NOMO-1 treated with dmso at 0.1 percent for 144 hours (cell line): ENCODE measurements at regions not wholly inside any gene's neighbourhood (a gene's known extent, or its start where the extent isn't known, plus 50 kb on each side); places are given as distances from the start of the nearest gene placed in this dataset.
"Not testable (repeated sequence)": the region's sequence is repeated elsewhere in the genome, so short reads cannot be mapped to it uniquely, and the experiment has no call there.

Experiments used
- DNase-seq: peaks from one replicate; lab custom pipeline; 2025; ENCODE audit not compliant: unreplicated experiment; lab: John Stamatoyannopoulos, UW

DNA sequence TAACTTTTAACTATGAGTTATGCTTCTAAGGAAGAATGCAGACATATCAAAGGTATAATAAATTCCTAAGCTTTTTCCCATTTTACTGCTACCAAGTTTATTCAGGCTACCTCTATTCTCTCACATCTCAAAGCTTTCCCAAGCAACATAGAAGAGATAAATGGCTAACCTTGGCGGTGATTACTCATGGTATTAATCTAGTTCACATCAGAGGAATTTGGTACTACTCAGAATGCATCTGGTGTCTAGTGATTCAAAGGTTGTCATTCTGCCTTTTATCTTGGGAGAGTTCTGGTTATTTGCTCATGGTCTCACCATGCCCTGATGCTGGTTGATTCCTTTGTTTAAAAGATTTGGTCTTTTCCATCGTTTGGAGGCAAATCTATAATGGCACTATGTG lies 182.7 kb downstream of the TAF11L14 start:
- DNase-seq: no peak

DNA sequence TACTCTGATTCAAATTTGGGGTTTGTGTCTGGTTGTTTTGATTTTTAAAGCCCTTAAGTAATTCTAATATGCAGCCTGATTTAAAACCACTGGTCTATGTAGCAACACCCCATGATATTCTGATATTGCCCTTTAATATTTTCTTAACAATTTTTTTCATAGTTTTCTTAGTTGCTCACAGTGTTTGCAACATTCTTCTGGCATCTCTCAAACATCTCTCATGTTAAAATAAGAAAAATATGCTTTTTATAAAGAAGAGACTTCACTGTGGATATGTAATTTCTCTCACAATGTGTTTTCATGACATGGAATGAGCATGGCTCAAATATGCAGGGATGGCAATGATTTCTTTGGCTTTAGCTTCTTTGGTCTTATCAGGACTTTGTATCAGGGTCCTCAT lies 183.7 kb downstream of the TAF11L14 start:
- no peak for DNase-seq

DNA sequence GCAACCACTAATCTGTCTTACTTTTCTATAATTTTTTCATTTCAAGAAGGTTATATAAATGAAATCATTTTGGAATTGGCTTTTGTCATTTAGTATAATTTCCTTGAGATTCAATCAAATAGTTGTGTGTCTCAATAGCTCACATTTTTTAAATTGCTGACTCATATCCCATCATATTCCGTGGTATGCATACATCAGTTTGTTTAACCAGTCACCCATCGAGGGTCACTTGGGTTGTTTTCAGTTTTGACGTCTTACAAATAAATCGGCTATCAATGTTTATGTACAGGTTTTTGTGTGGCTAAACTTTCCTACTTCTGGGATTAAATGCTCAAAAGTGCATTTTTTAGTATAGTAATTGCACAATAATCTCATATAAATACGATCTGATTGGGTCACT lies 185.5 kb downstream of the TAF11L14 start:
- no peak for DNase-seq

DNA sequence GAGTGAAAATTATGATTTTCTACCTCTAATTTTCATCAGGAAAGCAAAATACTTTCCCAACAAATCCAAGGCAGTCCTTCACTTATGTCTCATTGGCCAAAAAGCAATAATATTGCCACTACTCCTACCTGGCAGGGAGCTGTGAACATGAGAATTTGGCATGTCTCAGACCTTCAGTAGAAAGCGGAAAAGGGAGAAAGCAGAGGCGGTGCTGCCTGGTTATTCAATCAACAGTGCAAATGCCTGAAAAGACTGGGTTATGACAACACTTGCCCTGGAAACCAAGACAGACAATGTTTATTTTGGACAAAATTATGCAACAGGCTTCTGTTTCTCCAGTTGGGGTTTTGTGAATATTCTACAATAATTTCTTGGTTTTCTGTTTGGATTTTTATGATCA lies 194.4 kb downstream of the TAF11L14 start:
- no peak for DNase-seq

DNA sequence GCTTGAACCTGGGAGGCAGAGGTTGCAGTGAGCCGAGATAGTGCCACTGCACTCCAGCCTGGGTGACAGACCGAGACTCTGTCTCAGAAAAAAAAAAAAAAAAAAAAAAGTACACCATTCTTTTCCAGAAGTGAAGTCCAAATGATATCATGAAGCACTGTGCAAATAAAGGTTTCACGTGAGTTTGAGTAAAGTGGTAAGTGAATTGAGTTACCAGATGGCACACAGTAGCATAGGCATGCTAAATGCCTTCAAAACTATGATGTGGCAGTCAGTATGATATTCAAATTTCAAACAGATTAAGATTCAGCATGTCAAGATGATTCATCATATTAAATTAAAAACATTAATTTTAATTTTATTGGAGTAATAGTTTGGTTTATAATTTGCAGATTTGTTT lies 195.2 kb downstream of the TAF11L14 start:
- DNase-seq: no peak

GRCh38 chr5:17831279-17831678 lies 197.0 kb downstream of the TAF11L14 start:
- DNase-seq: no peak

- DNase-seq: no peak
Measured at GRCh38 chr5:17832949-17833745, 198.9 kb downstream of the TAF11L14 start.

- DNase-seq: no peak
Measured at GRCh38 chr5:17837757-17838156, 203.5 kb downstream of the TAF11L14 start.

DNA sequence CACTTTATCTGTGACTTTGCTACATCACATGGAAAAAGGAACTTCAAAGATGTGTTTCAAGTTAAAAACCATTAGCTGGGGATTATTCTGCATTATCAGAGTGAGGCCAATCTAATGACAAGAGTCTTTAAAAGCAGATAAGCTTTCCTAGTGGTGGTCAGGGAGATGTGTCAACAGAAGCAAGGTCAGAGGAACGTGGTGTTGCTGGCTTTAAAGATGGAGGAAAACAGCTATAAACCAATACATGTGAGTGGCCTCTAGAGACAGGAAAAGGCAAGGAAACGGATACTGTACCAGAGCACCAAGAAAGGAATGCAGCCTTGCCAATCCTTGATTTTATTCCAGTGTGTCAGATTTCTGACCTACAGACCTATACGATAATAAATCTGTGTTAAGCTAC lies 204.2 kb downstream of the TAF11L14 start:
- no peak for DNase-seq

GRCh38 chr5:17839848-17840247 lies 205.6 kb downstream of the TAF11L14 start:
- no peak for DNase-seq

DNA sequence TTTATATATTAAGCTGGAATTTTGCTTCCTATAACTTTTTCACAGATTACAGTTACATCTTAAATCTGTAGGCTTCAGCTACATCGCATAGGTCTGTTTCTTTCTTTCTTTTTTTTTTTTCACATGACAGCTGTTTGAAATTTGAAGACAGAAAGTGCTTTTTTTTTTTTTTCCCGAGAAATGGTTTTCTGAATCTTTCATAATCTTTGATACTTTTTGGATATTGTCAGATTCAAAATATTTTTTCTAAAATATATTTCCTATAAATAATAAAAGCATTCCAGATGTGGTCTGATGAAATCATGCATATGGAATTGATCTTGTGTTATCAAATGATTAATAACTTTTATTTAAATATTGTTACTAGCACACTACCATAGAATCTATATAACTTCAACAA lies 212.2 kb downstream of the TAF11L14 start:
- no peak for DNase-seq

GRCh38 chr5:17847286-17847685 lies 213.0 kb downstream of the TAF11L14 start:
- no peak for DNase-seq

GRCh38 chr5:17852111-17852510 lies 217.9 kb downstream of the TAF11L14 start:
- DNase-seq: no peak

GRCh38 chr5:17852740-17853139 lies 218.5 kb downstream of the TAF11L14 start:
- no peak for DNase-seq

GRCh38 chr5:17854901-17855300 lies 220.6 kb downstream of the TAF11L14 start:
- DNase-seq: no peak

DNA sequence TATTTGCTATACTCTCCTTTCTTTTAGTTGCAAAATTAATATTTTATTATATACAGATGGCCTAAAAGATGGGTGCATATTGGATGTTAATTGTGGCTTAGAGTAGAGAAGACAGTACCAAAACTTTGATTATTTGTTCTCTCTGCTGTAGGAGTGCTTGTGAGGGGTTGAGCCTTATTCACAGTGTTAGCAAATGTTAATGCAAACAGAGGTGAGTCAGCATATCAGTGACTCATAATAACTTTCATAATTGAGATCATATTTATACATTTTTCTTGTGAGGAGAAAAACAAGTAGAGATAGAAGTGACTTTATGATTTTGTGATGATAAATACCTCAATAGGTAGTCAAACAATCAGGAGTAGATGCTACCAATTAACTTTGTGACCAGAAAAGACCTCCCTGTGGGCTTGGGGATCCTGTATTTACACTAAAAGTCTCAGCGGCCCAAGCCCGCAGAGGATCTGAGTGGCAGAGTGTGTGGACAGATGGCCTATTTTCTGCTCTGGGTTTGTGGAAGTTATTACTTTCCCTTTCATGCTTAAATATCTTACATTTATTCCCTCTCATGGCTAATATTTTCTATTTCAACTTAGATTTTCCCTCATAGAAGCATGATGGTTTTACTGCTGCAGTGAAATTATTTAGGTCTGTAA lies 226.5 kb downstream of the TAF11L14 start:
- no peak for DNase-seq

- not testable (repeated sequence) for DNase-seq
Measured at GRCh38 chr5:17864903-17865302, 230.6 kb downstream of the TAF11L14 start.

GRCh38 chr5:17865966-17866365 lies 231.7 kb downstream of the TAF11L14 start:
- not testable (repeated sequence) for DNase-seq

DNA sequence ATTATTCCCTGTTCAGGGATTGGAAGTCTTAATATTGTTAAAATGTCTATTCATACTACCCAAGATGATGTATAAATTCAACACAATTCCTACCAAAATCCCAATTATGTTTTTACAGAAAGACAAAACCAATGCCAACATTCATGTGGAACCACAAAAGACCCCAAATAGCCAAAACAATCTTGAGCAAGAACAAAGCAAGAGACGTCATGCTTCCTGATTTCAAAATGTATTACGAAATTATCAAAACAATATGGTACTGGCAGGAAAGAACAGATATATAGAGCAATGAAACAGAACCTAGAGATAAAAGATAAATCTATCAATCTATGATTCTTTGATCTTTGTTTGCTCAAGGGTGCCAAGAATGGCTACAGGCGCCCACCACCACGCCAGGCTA lies 237.9 kb downstream of the TAF11L14 start:
- DNase-seq: no peak

DNA sequence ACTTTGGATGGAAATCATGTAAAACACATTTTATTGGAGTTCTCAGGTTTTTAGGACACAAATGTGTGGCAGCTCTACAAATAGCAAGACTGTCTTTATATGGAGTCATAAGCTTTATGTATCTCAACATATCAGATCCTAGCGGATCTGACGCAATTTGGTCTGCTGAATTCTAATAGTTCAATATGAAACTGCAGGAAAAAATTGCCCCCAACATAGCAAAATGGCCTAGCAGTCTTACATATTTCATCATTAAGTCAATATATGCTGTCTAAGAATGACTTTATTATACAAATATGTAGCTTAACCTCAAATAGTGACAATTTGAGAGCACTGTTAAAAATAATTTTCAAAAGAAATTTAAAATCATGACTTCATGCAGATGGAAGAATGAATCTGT lies 244.3 kb downstream of the TAF11L14 start:
- DNase-seq: no peak

DNA sequence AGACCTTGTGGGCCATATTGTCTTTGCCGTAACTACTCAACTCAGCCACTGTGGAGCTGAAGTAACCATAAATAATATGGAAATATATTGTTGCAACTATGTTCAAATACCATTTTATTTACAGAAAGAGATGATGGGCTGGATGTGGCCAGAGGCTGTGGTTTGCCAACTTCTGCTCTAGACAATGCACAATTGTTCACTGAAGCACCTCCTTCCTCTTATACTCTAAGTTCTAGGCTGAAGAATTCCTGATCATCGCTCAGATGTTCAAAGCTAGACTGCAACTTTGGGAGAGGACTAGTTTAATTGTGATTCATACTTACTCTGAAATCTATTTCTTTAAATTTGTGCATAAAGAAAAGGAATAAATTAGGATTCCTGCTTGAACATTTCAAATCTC lies 245.0 kb downstream of the TAF11L14 start:
- no peak for DNase-seq

GRCh38 chr5:17880869-17881268 lies 246.6 kb downstream of the TAF11L14 start:
- no peak for DNase-seq
